ENCODE measurements at regions not wholly inside any gene's neighbourhood (a gene's known extent, or its start where the extent isn't known, plus 50 kb on each side); places are given as distances from the start of the nearest gene placed in this dataset.

GRCh38 chr2:215532844-215533243 lies 97.0 kb upstream of the FN1 start:
- no peak for TF ChIP-seq CTCF (IDR thresholded peaks at IDR 0.05; ENCODE audit: poor library complexity, severe bottlenecking)
- TF ChIP-seq EP300 (conservative IDR thresholded peaks at IDR 0.05; ENCODE audit: poor library complexity, severe bottlenecking) = no peak
- TF ChIP-seq EZH2 (IDR thresholded peaks at IDR 0.05; ENCODE audit: borderline replicate concordance, insufficient read depth, low read length, poor library complexity, severe bottlenecking) = no peak
- TF ChIP-seq REST (IDR thresholded peaks at IDR 0.05; ENCODE audit: borderline replicate concordance) = no peak
- TF ChIP-seq POLR2AphosphoS5 (IDR thresholded peaks at IDR 0.05) = no peak

Measured in neural cell (in vitro differentiated cells).